NCI-H146 (cell line): ENCODE measurements at regions not wholly inside any gene's neighbourhood (a gene's known extent, or its start where the extent isn't known, plus 50 kb on each side); places are given as distances from the start of the nearest gene placed in this dataset.
"Not testable (repeated sequence)": the region's sequence is repeated elsewhere in the genome, so short reads cannot be mapped to it uniquely, and the experiment has no call there.

ENCODE experiments used
- DNase-seq: peaks from one replicate; lab custom pipeline; 2025; lab: John Stamatoyannopoulos, UW

- DNase-seq = no peak
These were observed 262.5 kb downstream of the FRK start for GRCh38 chr6:115798229-115798628.

GRCh38 chr6:115796829-115797228 lies 263.9 kb downstream of the FRK start:
- DNase-seq = no peak

- DNase-seq = no peak
These were observed 264.6 kb downstream of the FRK start for GRCh38 chr6:115796061-115796460.

- DNase-seq = no peak
These were observed 277.2 kb downstream of the FRK start for GRCh38 chr6:115783402-115784061.

- DNase-seq = no peak
These were observed 278.1 kb downstream of the FRK start for GRCh38 chr6:115782612-115783011.

GRCh38 chr6:115773741-115774140 lies 286.9 kb downstream of the FRK start:
- no peak for DNase-seq

GRCh38 chr6:115770851-115771250 lies 289.8 kb downstream of the FRK start:
- no peak for DNase-seq

- DNase-seq = no peak
These were observed 292.2 kb downstream of the FRK start for GRCh38 chr6:115768500-115768899.

GRCh38 chr6:115767931-115768330 lies 292.8 kb downstream of the FRK start:
- DNase-seq = no peak

- DNase-seq = peak; percentile 8
These were observed 293.8 kb downstream of the FRK start for GRCh38 chr6:115766745-115767462.

- no peak for DNase-seq
These were observed 294.7 kb downstream of the FRK start for GRCh38 chr6:115765966-115766365.

- no peak for DNase-seq
These were observed 301.6 kb downstream of the FRK start for GRCh38 chr6:115759051-115759450.

- DNase-seq = no peak
These were observed 307.2 kb downstream of the FRK start for GRCh38 chr6:115753446-115753845.

- DNase-seq = no peak
These were observed 309.7 kb downstream of the FRK start for GRCh38 chr6:115750946-115751345.

- DNase-seq = no peak
These were observed 310.4 kb downstream of the FRK start for GRCh38 chr6:115750292-115750691.

GRCh38 chr6:115747719-115748118 lies 313.0 kb downstream of the FRK start:
- no peak for DNase-seq

GRCh38 chr6:115746583-115746982 lies 314.1 kb downstream of the FRK start:
- DNase-seq = not testable (repeated sequence)

- DNase-seq = peak; percentile 1
These were observed 319.8 kb downstream of the FRK start for GRCh38 chr6:115740907-115741306.

- DNase-seq = no peak
These were observed 325.1 kb downstream of the FRK start for GRCh38 chr6:115735610-115736009.

- DNase-seq = no peak
These were observed 327.3 kb downstream of the FRK start for GRCh38 chr6:115733426-115733825.

- no peak for DNase-seq
These were observed 331.7 kb downstream of the FRK start for GRCh38 chr6:115729036-115729435.

GRCh38 chr6:115728171-115728570 lies 332.5 kb downstream of the FRK start:
- no peak for DNase-seq

GRCh38 chr6:115721564-115721963 lies 339.1 kb downstream of the FRK start:
- no peak for DNase-seq

GRCh38 chr6:115720900-115721299 lies 339.8 kb downstream of the FRK start:
- DNase-seq = no peak
